GM12864 (cell line): ENCODE measurements at regions not wholly inside any gene's neighbourhood (a gene's known extent, or its start where the extent isn't known, plus 50 kb on each side); places are given as distances from the start of the nearest gene placed in this dataset.

Experiments used
- DNase-seq: peaks from one replicate; pipeline ENCODE4 v3.0.0-alpha.2; 2011; ENCODE audit warnings: low read depth
- H3K4me3 ChIP-seq: 2 replicates; pipeline ENCODE4 v1.5.1; 2011; ENCODE audit warnings: mild to moderate bottlenecking, low read depth, low read length, control low read depth
- CTCF ChIP-seq: IDR thresholded peaks from 2 replicates; pipeline ENCODE4 v1.5.1; 2011; ENCODE audit warnings: low read depth, mild to moderate bottlenecking, moderate library complexity, low read length, control low read depth, inconsistent platforms; ENCODE audit errors: missing control alignments

- TF ChIP-seq CTCF, result no peak
- no peak for DNase-seq
- no peak overlapping the region for H3K4me3 ChIP-seq
These were observed 279.2 kb upstream of the RPL38 start for GRCh38 chr17:73924114-73924908.

GRCh38 chr17:73924909-73925186, 278.6 kb upstream of the RPL38 start:
- TF ChIP-seq CTCF, result no peak
- no peak for DNase-seq

GRCh38 chr17:73929860-73930430, 273.5 kb upstream of the RPL38 start:
- DNase-seq, result no peak
- TF ChIP-seq CTCF, result no peak

More at GRCh38 chr17:73924909-73925186, 278.6 kb upstream of the RPL38 start:
- no peak overlapping the region for H3K4me3 ChIP-seq

GRCh38 chr17:73932216-73932749, 271.2 kb upstream of the RPL38 start:
- no peak for TF ChIP-seq CTCF
- no peak for DNase-seq
- H3K4me3 ChIP-seq, result no peak overlapping the region

More at GRCh38 chr17:73929860-73930430, 273.5 kb upstream of the RPL38 start:
- H3K4me3 ChIP-seq, result no peak overlapping the region

- TF ChIP-seq CTCF, result no peak
- DNase-seq, result no peak
- no peak overlapping the region for H3K4me3 ChIP-seq
These were observed 270.2 kb upstream of the RPL38 start for GRCh38 chr17:73933164-73933766.

- no peak for TF ChIP-seq CTCF
- no peak overlapping the region for H3K4me3 ChIP-seq
- DNase-seq, result no peak
These were observed 269.6 kb upstream of the RPL38 start for GRCh38 chr17:73933871-73934270.
